Upper lobe of left lung (tissue), 4 donors: ENCODE measurements at regions not wholly inside any gene's neighbourhood (a gene's known extent, or its start where the extent isn't known, plus 50 kb on each side); places are given as distances from the start of the nearest gene placed in this dataset.
"Not testable (repeated sequence)": the region's sequence is repeated elsewhere in the genome, so short reads cannot be mapped to it uniquely, and the experiment has no call there.

Source experiments
- CTCF ChIP-seq, 6 experiments: fragments of 450-650 bp in 4 of 6; fragments of 200-600 bp in 2 of 6; sonication (generic) in 2 of 6; IDR thresholded peaks; one replicate each; pipeline ENCODE4 v1.5.1; 2016 to 2019; ENCODE audit warnings: antibody characterized with exemption in 6 of 6
- POLR2A ChIP-seq, 4 donors: fragments of 450-650 bp; IDR thresholded peaks; one replicate each; pipeline ENCODE4 v1.5.1; 2016 to 2017; ENCODE audit warnings: antibody characterized with exemption in 4 of 4, mild to moderate bottlenecking in 2 of 4
- POLR2AphosphoS5 ChIP-seq, 2 donors: sonication (generic); formaldehyde crosslinking; IDR thresholded peaks; one replicate each; pipeline ENCODE4 v1.5.1; 2017; ENCODE audit warnings: antibody characterized with exemption in 2 of 2

- TF ChIP-seq CTCF, POLR2A, POLR2AphosphoS5 (IDR thresholded peaks at IDR 0.05): not testable (repeated sequence)
Observed at GRCh38 chr3:75453839-75454238, 210.3 kb upstream of the FRG2C start.
